ENCODE measurements at regions not wholly inside any gene's neighbourhood (a gene's known extent, or its start where the extent isn't known, plus 50 kb on each side); places are given as distances from the start of the nearest gene placed in this dataset.

- no peaks in the 10 kb centered on the region for H3K36me3 ChIP-seq (ENCODE audit: insufficient read depth)
- ATAC-seq (no peak), DNase-seq (ENCODE audit: low spot score) (no peak)
- H3K4me1 ChIP-seq (ENCODE audit: insufficient read depth), result 0 out of 2 replicates have a peak, but pooled peaks cover 1% of the 10 kb centered on the region
- Mint-ChIP-seq H3K27me3 (ENCODE audit: insufficient read depth, low read depth, poor library complexity) (peaks cover 4% of the 10 kb centered on the region), H3K27ac (no peak overlapping the region), H3K4me1 (peaks cover 8% of the 10 kb centered on the region), H3K36me3 (ENCODE audit: low read depth) (peaks cover 15% of the 10 kb centered on the region; the same call in 2 of the 3 replicates), H3K9me3 (peaks cover 23% of the 10 kb centered on the region), H3K4me3 (no peak overlapping the region)
- no peak for TF ChIP-seq CREB1 (CRISPR knock-in tag; IDR thresholded peaks at IDR 0.05; ENCODE audit: low read depth)
- TF ChIP-seq EZH2 (IDR thresholded peaks at IDR 0.05; ENCODE audit: low read depth, unreplicated experiment), result no peak
- H3K27me3 ChIP-seq (ENCODE audit: insufficient read depth), result no peaks in the 10 kb centered on the region
- H3K4me3 ChIP-seq, result no peak overlapping the region
- H4K20me1 ChIP-seq (replicated peaks; ENCODE audit: insufficient read depth), result no peaks in the 10 kb centered on the region
- H3F3A ChIP-seq (replicated peaks; ENCODE audit: low read depth), result no peaks in the 10 kb centered on the region
- no peak overlapping the region for H3K27ac ChIP-seq (ENCODE audit: low read depth)
- H3K79me2 ChIP-seq (replicated peaks; ENCODE audit: insufficient read depth), result no peaks in the 10 kb centered on the region
- H3K9me2 ChIP-seq (ENCODE audit: insufficient read depth), result peaks cover 25% of the 10 kb centered on the region
- H3K4me2 ChIP-seq, result no peak overlapping the region
- H2AFZ ChIP-seq, result no peak overlapping the region
Observed at GRCh38 chr2:147688242-147688641, 156.6 kb upstream of the ACVR2A start.

DNA sequence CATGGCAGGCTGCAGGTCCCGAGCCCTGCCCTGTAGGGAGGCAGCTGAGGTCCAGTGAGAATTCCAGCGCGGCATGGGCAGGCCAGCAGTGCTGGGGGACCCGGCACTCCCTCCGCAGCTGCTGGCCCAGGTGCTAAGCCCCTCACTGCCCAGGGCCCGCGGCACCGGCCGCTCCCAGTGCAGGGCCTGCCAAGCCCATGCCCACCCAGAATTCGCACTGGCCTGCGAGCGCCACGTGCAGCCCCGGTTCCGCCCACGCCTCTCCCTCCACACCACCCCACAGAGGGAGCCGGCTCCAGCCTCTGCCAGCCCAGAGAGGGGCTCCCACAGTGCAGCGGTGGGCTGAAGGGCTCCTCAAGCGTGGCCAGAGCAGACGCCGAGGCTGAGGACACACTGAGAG, 158.5 kb upstream of the ACVR2A start:
- DNase-seq (ENCODE audit: low spot score) (no peak), ATAC-seq (no peak)
- Histone ChIP-seq H3K4me3 (no peak overlapping the region), H3K9me2 (ENCODE audit: insufficient read depth) (peaks cover 17% of the 10 kb centered on the region; the same call in 1 of the 2 replicates), H3K27me3 (ENCODE audit: insufficient read depth) (no peaks in the 10 kb centered on the region), H3K79me2 (replicated peaks; ENCODE audit: insufficient read depth) (no peaks in the 10 kb centered on the region), H3F3A (replicated peaks; ENCODE audit: low read depth) (no peaks in the 10 kb centered on the region), H3K4me1 (ENCODE audit: insufficient read depth) (0 out of 2 replicates have a peak, but pooled peaks cover 3% of the 10 kb centered on the region), H3K4me2 (no peak overlapping the region), H3K27ac (ENCODE audit: low read depth) (no peak overlapping the region), H4K20me1 (replicated peaks; ENCODE audit: insufficient read depth) (no peaks in the 10 kb centered on the region), H3K36me3 (ENCODE audit: insufficient read depth) (no peaks in the 10 kb centered on the region), H2AFZ (no peak overlapping the region)
- Mint-ChIP-seq H3K4me1 (peaks cover 17% of the 10 kb centered on the region), H3K27ac (no peak overlapping the region), H3K9me3 (peaks cover 23% of the 10 kb centered on the region), H3K27me3 (ENCODE audit: insufficient read depth, low read depth, poor library complexity) (peaks cover 1% of the 10 kb centered on the region), H3K4me3 (no peak overlapping the region), H3K36me3 (ENCODE audit: low read depth) (peaks cover 15% of the 10 kb centered on the region; the same call in 2 of the 3 replicates)
- TF ChIP-seq NANOG (IDR thresholded peaks at IDR 0.05; ENCODE audit: borderline replicate concordance) (no peak), ZNF114 (CRISPR knock-in tag; IDR thresholded peaks at IDR 0.05) (no peak), STAT1 (IDR thresholded peaks at IDR 0.05; ENCODE audit: unreplicated experiment) (no peak), CREB1 (CRISPR knock-in tag; IDR thresholded peaks at IDR 0.05; ENCODE audit: low read depth) (no peak), ZNF462 (CRISPR knock-in tag; IDR thresholded peaks at IDR 0.05) (no peak)
- TF ChIP-seq, protein P1, sequence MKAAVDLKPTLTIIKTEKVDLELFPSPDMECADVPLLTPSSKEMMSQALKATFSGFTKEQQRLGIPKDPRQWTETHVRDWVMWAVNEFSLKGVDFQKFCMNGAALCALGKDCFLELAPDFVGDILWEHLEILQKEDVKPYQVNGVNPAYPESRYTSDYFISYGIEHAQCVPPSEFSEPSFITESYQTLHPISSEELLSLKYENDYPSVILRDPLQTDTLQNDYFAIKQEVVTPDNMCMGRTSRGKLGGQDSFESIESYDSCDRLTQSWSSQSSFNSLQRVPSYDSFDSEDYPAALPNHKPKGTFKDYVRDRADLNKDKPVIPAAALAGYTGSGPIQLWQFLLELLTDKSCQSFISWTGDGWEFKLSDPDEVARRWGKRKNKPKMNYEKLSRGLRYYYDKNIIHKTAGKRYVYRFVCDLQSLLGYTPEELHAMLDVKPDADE (IDR thresholded peaks at IDR 0.05), result no peak

All from GM23338 (cell line).